ENCODE measurements at regions not wholly inside any gene's neighbourhood (a gene's known extent, or its start where the extent isn't known, plus 50 kb on each side); places are given as distances from the start of the nearest gene placed in this dataset.
A peak's percentile ranks its signal among the peaks of the same experiment; 100 is the strongest.
"Not testable (repeated sequence)": the region's sequence is repeated elsewhere in the genome, so short reads cannot be mapped to it uniquely, and the experiment has no call there.

DNA sequence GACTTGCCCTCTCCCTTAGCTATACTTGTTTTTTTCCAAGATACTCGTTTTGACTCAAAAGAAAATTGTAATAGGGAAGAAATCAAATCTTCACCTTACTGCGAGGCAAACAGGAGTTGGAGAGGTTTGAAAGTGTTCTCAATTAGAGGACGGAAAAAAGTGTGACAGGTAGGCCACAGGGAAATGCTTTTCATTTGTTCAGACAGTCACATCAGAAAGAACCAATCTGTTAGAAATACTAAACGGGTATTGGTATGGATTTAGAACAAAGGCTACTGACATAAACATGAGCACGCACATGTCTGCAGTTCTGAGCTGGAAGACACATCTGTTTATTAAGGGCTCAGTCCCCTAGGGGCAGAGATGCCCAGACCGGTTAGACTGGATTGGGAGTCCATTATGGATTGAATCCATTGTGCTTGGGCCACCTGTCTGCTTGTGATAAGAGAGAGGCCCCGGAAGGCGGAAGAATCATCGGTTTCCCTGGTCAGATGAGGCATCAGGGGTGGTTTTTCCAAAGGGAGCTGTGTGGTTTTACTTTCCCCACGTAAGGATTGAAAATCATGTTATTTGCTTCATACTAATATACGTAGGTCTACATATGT, 220.9 kb upstream of the MYLIP start:
- H3K4me1 Mint-ChIP-seq (ENCODE audit: low read depth): peaks cover 50% of the 10 kb centered on the region
- peaks cover 2% of the 10 kb centered on the region for H3K36me3 Mint-ChIP-seq (ENCODE audit: insufficient read depth)
- H3K4me3 Mint-ChIP-seq (ENCODE audit: low read depth): peak overlapping the region; percentile 23
- peaks cover 7% of the 10 kb centered on the region for H3K27me3 Mint-ChIP-seq
- peak overlapping the region; percentile 54 for H3K27ac Mint-ChIP-seq
- TF ChIP-seq, protein P1, sequence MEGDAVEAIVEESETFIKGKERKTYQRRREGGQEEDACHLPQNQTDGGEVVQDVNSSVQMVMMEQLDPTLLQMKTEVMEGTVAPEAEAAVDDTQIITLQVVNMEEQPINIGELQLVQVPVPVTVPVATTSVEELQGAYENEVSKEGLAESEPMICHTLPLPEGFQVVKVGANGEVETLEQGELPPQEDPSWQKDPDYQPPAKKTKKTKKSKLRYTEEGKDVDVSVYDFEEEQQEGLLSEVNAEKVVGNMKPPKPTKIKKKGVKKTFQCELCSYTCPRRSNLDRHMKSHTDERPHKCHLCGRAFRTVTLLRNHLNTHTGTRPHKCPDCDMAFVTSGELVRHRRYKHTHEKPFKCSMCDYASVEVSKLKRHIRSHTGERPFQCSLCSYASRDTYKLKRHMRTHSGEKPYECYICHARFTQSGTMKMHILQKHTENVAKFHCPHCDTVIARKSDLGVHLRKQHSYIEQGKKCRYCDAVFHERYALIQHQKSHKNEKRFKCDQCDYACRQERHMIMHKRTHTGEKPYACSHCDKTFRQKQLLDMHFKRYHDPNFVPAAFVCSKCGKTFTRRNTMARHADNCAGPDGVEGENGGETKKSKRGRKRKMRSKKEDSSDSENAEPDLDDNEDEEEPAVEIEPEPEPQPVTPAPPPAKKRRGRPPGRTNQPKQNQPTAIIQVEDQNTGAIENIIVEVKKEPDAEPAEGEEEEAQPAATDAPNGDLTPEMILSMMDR (IDR thresholded peaks at IDR 0.05; ENCODE audit: unreplicated experiment): no peak
- peaks cover 4% of the 10 kb centered on the region for H3K9me3 Mint-ChIP-seq (ENCODE audit: low read depth)
- peak; percentile 46 for DNase-seq (ENCODE audit: low spot score, unreplicated experiment)

DNA sequence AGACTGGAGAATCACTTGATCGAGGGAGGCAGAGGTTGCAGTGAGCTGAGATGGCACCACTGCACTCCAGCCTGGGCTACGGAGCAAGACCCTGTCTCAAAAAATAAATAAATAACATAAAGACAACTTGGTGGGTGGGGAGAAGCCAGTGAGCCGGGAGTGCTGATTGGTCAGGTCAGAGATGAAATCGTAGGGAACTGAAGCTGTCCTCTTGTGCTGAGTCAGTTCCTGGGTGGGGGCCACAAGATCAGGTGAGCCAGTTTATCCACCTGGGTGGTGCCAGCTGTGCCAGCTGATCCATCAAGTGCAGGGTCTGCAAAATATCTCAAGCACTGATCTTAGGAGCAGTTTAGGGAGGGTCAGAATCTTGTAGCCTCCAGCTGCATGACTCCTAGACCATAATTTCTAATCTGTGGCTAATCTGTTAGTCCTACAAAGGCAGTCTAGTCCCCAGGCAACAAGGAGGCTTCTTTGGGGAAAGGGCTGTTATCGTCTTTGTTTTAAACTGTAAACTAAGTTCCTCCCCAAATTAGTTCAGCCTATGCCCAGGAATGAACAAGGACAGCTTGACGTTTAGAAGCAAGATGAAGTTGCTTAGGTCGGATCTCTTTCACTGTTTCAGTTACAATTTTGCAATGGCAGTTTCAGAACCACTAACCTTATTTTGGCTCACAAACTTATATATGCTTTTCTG, 221.5 kb upstream of the MYLIP start:
- Mint-ChIP-seq H3K4me1 (ENCODE audit: low read depth) (peaks cover 49% of the 10 kb centered on the region), H3K27ac (peak overlapping the region; percentile 54)
- H3K27me3 Mint-ChIP-seq; H3K36me3 Mint-ChIP-seq (ENCODE audit: insufficient read depth); H3K9me3 Mint-ChIP-seq (ENCODE audit: low read depth); DNase-seq (ENCODE audit: low spot score, unreplicated experiment); H3K4me3 Mint-ChIP-seq (ENCODE audit: low read depth): not testable (repeated sequence)

DNA sequence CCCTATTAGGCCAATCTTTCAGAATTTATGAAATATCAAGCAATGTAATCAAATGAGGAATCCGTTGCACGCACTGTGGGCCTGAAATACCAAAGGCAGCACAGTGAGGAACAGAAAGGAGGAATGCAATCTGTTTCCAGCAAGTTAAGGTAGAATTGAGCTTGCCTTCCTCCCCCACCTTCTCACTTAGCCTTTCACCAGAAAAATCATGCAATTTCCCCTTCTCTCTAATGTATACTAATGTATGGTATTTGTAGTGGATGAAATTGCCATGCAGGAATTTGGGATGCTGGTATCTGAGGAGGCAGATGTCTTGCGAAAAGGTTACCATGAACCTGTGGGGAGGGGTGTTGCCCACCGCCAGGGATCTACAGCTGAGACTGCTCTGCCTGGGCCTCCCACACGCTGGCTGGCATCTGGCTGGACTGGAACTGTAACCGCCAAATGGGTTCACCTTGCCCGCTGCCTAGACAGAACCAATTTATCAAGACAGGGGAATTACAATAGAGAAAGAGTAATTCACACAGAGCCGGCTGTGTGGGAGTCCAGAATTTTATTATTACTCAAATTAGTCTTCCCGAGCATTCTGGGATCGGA, 222.4 kb upstream of the MYLIP start:
- peak overlapping the region; percentile 29 for H3K27ac Mint-ChIP-seq

DNA sequence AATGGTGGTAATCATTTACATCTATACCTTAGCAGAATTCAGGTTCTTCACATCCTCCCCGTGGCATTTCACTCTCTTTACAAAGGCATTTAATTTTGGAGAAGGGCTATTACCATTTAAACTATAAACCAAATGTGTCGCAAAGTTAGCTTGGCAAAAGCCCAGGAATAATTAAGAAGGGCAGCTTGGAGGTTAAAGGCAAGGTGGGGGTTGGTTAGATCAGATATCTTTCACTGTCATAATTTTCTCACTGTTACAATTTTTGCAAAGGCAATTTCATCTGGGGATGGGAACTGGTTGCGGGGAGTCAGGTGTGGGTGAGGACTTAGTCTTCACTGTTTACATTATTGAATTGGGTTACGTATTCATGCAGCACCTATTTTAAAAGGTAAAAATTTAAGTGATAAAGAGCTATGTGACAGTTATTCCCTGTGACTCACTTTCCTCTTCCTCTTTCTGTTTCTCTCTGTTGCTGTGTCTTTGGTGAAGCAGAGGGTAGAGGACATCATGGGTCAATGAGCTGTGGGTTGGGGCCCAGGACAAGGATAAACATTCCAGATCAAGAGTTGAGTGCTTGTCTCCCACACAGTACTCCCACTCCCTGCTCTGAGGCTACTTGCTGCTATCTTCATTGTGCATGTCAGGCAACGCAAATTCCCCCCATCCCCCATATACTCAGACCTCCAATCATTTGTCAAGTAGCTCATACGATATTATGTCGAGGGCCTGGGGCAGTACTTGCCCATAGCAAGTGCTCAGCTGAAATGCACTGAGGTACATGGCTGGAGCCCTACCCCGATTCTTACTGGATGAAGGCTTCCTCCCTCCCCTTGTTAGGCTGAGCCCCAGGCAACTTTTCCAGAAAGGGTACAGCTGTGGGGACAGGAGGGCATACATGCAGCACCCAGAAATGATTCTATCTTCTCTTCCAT, 223.1 kb upstream of the MYLIP start:
- Mint-ChIP-seq H3K9me3 (ENCODE audit: low read depth) (peaks cover 4% of the 10 kb centered on the region), H3K27ac (peak overlapping the region; percentile 29), H3K4me3 (ENCODE audit: low read depth) (no peak overlapping the region), H3K27me3 (peaks cover 3% of the 10 kb centered on the region), H3K4me1 (ENCODE audit: low read depth) (peaks cover 49% of the 10 kb centered on the region), H3K36me3 (ENCODE audit: insufficient read depth) (peaks cover 2% of the 10 kb centered on the region)
- TF ChIP-seq, protein P1 (IDR thresholded peaks at IDR 0.05; ENCODE audit: unreplicated experiment): no peak
- no peak for DNase-seq (ENCODE audit: low spot score, unreplicated experiment)

More for the DNA sequence above, 222.4 kb upstream of the MYLIP start:
- Mint-ChIP-seq H3K36me3 (ENCODE audit: insufficient read depth) (peaks cover 2% of the 10 kb centered on the region), H3K9me3 (ENCODE audit: low read depth) (peaks cover 4% of the 10 kb centered on the region), H3K27me3 (peaks cover 3% of the 10 kb centered on the region), H3K4me3 (ENCODE audit: low read depth) (no peak overlapping the region), H3K4me1 (ENCODE audit: low read depth) (peaks cover 48% of the 10 kb centered on the region)
- TF ChIP-seq, protein P1 (IDR thresholded peaks at IDR 0.05; ENCODE audit: unreplicated experiment): no peak
- DNase-seq (ENCODE audit: low spot score, unreplicated experiment): no peak

DNA sequence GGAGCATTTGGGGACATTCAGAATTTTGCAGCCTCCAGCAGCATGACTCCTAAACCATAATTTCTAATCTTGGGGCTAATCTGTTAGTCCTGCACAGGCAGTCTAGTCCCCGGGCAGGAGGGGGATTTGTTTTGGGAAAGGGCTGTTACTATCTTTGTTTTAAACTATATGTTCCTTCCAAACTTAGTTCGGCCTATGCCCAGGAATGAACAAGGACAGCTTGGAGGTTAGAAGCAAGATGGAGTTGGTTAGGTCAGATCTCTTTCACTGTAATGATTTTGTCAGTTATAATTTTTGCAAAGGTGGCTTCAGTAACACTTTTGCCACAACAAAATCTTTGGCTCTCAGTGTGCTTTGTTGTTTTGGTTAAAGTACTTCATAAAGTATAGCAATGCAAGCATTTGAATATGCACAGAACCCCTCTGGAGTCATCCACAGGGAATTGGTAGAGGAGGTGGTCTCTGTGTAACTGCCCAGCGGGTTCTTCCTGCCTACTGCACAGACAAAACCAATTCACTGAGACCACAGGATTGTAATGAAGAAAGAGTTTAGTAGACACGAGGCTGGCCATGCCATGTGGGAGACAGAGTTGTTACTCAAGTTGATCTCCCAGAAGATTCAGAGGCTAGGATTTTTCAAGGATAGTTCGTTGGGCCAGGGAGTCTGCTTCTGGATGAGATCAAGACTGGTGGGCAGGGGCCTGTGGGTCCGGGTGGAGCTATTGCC, 224.1 kb upstream of the MYLIP start:
- TF ChIP-seq, protein P1 (IDR thresholded peaks at IDR 0.05; ENCODE audit: unreplicated experiment): no peak
- Mint-ChIP-seq H3K27me3 (peaks cover 3% of the 10 kb centered on the region), H3K4me3 (ENCODE audit: low read depth) (no peak overlapping the region), H3K27ac (peak overlapping the region; percentile 72), H3K4me1 (ENCODE audit: low read depth) (peaks cover 43% of the 10 kb centered on the region), H3K36me3 (ENCODE audit: insufficient read depth) (peaks cover 2% of the 10 kb centered on the region), H3K9me3 (ENCODE audit: low read depth) (peaks cover 4% of the 10 kb centered on the region)
- DNase-seq (ENCODE audit: low spot score, unreplicated experiment): no peak
